ENCODE measurements at regions not wholly inside any gene's neighbourhood (a gene's known extent, or its start where the extent isn't known, plus 50 kb on each side); places are given as distances from the start of the nearest gene placed in this dataset.
A peak's percentile ranks its signal among the peaks of the same experiment; 100 is the strongest.
"Not testable (repeated sequence)": the region's sequence is repeated elsewhere in the genome, so short reads cannot be mapped to it uniquely, and the experiment has no call there.

DNA sequence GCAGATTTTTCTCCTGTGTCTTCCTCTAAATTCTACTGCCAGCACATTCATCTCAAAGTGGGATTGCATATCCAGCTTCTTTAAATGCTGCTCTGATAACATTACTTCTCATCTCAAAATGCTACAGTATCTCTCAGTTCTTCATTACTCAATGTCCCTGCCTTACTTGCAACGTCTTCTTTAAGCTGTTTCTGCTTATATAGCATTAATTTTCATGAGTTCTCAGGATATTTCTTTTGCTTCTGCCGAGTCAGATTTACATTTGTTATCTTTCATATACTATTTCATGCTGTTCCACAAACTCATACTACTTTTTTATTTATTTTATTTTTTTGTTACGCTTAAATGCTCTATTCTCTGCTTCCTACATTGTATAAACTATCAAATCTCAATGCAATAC is 1223.5 kb upstream of the FAM98A start:
- no peak for DNase-seq (ENCODE audit: low spot score)

- DNase-seq (ENCODE audit: low spot score): no peak
Measured at GRCh38 chr2:34815052-34815741, 1216.1 kb upstream of the FAM98A start.

DNA sequence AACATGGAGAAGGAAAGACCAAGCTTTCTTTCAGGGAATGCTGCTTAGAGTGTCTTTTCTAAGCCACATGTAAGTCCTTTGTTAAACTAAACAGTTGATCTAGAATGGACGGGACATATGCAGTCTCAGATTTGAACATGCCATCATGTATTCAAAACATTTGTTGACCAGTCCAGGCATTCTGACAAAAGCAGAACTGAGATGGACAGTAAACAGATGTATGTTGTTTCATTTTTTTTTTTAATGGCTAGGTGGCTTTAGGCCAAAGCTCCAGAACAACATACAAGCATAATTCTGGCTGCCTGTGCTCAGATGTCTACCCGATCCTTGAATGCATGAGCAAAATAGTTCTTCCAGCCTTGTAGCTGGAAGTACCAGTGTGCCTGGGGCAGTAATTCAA is 1211.4 kb upstream of the FAM98A start:
- DNase-seq (ENCODE audit: low spot score): no peak

DNA sequence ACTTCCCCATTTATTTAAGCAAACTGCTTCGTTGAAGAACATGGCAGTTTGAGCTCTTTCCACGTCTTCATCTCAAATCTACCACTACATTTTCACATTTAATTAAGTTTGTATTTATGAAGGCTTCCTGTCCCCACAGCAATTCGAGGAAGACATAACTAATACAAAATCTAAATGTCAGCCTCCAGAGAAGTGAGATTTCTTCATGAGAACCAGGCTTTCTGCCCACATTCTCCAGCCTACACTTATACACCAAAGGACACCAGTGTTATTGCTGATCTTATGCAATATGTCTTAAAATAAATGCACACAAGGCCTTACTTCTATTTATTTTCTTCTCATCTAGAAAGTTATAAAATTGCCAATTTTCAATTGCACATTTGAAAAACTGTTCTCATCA is 1209.3 kb upstream of the FAM98A start:
- DNase-seq (ENCODE audit: low spot score): no peak

- DNase-seq (ENCODE audit: low spot score): no peak
Measured at GRCh38 chr2:34806891-34807290, 1207.8 kb upstream of the FAM98A start.

DNA sequence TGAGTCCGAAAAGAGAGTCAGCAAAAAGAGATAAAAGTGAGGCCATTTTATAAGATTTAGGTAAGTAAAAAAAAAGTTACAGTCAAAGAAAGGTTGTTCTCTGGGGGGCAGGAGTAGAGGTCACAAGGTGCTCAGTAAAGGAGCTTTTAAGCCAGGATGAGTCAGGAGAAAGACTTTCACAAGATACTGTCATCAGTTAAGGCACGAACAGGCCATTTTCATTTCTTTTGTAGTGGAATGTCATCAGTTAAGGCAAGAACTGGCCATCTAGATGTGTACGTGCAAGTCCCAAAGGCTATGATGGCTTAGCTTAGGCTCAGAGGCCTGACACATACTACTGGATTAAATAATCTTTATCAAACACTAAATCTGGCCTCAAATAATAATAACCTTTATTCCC is 1207.3 kb upstream of the FAM98A start:
- DNase-seq (ENCODE audit: low spot score): no peak

DNA sequence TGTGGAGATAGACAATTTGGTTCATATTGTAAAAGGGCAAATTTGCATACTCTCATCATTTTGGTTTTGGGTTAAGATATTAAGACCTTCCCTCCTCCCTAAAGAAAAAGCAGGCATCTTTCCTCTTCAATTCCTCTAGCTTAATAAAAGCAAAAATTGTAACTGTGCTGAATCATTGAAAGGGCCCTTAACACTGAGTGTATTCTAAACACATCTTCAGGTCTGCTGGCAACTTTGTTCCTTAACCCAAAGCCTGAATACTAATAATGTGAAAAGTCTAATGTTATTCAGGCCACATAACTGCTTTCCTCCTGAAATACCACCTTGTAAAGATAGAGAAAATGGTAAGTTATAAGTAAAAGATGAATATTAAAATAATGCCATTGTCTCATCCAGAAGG is 1200.5 kb upstream of the FAM98A start:
- no peak for DNase-seq (ENCODE audit: low spot score)

GRCh38 chr2:34795586-34795985 is 1196.5 kb upstream of the FAM98A start:
- DNase-seq (ENCODE audit: low spot score): not testable (repeated sequence)

DNA sequence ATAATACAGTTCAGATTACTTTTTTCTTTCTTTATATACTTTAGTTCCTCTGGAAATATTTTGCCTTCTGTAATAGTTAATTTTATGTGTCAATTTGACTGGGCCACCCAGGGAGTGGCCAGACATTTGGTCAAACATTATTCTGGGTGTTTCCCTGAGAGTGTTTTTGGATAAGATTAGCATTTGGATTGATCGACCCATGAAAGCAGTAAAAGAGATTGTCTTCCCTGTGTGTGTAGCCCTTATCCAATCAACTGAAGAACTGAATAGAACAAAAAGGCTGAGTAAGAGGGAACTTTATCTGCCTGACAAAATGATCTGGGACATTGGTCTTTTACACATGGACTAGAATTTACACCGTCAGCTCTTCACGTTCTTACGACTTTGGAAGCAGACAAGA is 1190.1 kb upstream of the FAM98A start:
- no peak for DNase-seq (ENCODE audit: low spot score)

DNA sequence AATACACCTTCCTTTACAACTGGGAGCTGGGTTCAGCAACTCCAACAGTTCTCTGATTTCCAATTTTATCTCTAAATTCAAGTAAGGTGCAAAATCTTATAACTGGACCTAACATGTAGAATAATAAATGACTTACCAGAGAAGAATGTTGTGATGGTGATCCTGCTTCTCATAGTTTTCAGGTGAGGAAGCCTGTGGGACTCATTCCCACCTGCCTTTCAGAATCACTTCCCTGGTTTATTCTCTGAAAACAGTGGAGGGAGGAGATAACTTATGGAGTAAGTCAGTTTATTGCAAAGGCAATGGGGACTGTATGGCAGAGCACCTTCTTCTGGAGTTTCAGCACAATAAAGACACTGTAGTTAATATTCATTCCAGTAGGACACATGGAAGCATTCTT is 1188.2 kb upstream of the FAM98A start:
- no peak for DNase-seq (ENCODE audit: low spot score)

DNA sequence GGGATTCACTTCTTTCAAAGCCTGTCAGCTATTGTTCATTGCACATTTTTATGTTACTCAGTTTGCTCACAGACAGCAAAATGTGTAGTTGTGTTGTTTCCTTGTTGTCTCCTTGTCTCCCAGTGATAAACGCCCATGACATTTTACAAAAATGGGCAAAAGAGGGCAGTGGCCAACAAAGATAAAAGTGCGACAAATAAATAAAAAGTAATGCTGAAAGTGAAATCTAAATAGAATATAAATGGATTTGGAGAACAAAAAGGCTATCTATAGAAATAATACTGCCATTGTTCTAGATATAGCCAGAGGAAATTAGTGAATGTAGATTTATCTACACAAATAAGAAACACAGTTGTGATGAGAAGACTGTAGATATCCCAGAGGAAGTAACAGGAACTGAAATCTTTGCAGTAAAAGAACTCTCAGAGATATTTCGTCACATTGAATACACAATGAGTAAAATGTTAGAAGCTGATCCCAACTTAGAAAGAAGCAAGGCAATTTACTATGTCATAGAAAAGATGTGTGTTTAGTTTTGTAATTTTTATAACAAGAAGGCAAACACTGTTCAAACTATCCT is 1186.2 kb upstream of the FAM98A start:
- DNase-seq (ENCODE audit: low spot score): no peak

DNA sequence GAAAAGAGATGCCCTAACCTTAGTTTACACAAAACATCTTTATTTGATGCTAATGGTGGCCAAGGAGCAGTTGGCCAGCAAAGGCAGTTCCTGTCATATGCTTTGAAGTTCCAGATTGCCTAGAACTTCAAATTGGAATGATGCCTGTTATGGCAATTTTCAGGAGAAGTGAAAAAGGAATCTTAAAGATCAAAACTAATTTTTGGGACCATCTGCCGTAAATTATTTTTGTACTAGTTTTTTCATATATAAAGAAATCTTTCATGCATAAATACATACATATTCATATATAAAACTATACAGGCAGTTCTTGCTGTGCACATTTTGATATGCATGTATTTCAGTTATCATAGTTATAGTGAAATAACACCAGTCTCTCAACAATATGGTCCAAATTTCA is 1185.6 kb upstream of the FAM98A start:
- DNase-seq (ENCODE audit: low spot score): no peak

GRCh38 chr2:34750742-34751141 is 1151.6 kb upstream of the FAM98A start:
- not testable (repeated sequence) for DNase-seq (ENCODE audit: low spot score)

DNA sequence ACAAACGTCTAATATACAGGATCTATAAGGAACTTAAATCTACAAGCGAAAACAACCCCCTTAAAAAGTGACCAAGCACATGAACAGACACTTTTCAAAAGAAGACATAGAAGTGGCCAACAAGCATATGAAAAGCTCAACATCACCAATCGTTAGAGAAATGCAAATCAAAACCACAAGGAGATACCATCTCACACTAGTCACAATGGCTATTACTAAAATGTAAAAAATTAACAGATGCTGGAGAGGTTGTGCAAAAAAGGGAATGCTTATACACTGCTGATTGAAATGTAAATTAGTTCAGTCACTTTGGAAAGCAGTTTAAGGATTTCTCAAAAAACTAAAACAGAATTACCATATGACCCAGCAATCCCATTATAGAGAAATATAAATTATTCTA is 1148.5 kb upstream of the FAM98A start:
- no peak for DNase-seq (ENCODE audit: low spot score)

GRCh38 chr2:34738691-34739090 is 1139.6 kb upstream of the FAM98A start:
- peak; percentile 29 for DNase-seq (ENCODE audit: low spot score)

DNA sequence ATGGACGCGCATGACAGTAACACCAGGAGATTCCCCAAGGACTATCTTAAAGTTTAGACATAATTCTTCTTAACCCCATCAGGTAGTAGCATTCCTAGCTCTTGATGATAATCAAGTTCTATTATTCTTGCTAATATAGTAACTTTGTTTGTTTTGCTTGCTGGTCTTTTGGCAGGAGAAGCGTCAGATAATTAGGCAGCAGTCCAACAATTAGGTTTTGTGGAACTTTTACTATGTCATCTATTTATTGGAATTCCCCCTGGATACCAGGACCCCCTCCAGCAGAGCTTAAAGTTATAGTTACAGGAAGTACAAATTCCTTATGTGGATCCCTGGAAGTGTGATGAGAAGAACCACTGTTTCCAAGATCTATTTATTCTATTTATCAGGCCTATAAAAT is 1138.0 kb upstream of the FAM98A start:
- DNase-seq (ENCODE audit: low spot score): no peak

DNA sequence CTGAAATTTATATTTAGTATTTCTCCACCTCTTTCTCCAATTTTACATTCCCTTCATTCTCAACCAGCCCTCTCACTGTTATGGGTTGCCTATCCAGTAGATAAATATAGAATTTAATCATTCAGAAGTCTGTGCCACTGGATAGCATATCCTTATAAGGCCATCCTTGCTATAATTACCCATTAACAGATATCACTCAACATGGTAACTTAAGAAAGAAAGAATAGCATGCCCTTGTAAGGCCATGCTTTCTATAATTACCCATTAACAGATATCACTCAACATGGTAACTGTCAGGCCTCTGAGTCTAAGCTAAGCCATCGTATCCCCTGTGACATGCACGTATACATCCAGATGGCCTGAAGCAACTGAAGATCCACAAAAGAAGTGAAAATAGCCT is 1137.4 kb upstream of the FAM98A start:
- DNase-seq (ENCODE audit: low spot score): no peak

- DNase-seq (ENCODE audit: low spot score): no peak
Measured at GRCh38 chr2:34734662-34735061, 1135.6 kb upstream of the FAM98A start.

- DNase-seq (ENCODE audit: low spot score): no peak
Measured at GRCh38 chr2:34734042-34734441, 1134.9 kb upstream of the FAM98A start.

DNA sequence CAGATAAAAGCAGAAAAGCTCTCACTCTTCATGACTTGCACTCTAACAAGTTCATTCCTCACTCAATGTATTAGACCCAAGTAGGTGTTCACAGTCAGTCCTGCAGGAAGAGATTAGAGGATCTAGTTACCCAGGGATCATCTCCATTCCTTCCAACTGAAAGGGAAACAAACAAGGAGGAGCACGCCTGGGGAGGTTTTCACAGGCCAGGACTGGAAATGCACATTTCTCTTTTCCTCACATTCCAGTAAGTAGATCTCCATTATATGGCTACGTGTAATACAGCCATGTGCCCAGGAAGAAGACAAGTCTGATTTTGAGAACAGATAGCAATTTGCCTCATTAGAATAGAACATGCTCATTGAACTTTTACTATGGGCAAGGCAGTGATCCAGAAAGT is 1132.2 kb upstream of the FAM98A start:
- peak; percentile 5 for DNase-seq (ENCODE audit: low spot score)

- no peak for DNase-seq (ENCODE audit: low spot score)
Measured at GRCh38 chr2:34729845-34730244, 1130.7 kb upstream of the FAM98A start.

DNA sequence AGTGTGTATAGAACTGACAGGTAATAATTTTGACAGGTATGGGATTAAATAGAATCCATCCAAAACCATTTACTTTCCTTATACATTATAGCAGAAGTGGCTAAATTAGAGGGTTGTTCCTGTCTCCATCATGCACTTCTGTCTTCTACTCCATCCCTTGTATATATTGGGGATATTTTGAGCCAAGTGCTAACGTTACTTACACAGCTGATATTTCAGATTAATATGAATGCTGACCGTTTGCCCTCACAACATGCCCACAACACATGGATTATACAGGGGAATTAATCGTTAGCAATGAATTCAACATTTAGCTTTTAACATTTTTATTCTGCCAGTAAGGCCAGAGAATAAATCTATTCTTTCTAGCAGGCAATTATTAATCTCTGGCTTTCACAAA is 1125.0 kb upstream of the FAM98A start:
- no peak for DNase-seq (ENCODE audit: low spot score)

DNA sequence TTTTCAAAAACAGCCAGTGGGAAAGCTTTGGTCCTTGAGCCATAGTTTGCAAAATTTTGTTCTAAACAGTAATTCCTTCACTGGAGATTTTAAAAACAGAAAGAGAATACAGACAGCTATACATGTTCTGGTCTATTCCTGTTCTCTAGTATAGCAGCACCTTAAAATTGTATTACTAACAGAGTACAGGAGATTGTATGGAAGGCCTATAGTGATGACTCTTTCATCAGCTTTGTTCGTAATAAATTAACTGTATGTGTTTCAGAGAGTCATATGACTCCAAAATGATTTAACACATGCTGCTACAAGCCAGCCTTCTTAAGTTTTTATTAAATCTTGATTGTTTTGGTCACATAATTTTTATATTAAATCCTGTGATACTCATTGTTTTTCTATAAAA is 1124.6 kb upstream of the FAM98A start:
- no peak for DNase-seq (ENCODE audit: low spot score)

DNA sequence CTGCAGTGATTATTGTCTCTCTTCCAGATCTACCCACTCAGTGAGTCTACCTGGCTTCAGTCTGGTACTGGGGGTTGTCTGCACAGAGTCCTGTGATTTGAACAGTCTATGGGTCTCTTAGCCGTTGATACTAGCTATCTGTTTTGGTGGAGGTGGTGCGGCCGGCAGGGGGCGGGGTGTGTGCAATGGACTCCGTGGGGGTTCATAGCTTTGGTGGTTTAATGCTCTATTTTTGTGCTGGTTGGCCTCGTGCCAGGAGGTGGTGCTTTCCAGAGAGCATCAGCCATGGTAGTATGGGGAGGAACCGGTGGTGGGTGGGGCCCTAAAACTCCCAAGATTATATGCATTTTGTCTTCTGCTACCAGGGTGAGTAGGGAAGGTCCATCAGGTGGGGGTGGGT is 1120.1 kb upstream of the FAM98A start:
- no peak for DNase-seq (ENCODE audit: low spot score)
